GM19455 (cell line): ENCODE measurements at regions not wholly inside any gene's neighbourhood (a gene's known extent, or its start where the extent isn't known, plus 50 kb on each side); places are given as distances from the start of the nearest gene placed in this dataset.

ENCODE experiments used
- ATAC-seq: cut with Tn5 transposase; IDR thresholded peaks from one replicate; pipeline ENCODE4 v1.9.1; 2021; ENCODE audit not compliant: unreplicated experiment

DNA sequence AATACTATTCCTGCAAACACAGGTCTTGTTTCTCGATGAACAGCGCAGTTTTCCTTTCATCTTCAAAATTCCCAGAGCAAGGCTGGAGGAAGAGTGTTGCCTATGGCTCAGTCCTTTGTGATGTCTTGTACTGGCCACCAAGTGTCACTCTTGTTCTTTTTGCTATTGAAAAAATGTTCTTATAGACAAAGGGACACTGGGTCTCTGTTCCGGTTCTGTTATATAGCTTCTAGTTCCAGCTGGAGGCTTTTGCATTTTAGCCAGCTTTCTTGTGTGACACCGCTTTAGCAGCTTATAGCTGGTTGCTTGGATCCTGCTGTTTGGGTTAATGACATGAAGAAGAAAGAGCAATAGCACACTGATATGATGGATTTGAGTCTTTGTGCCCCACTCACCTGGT lies 343.7 kb upstream of the KCNN2 start:
- ATAC-seq = no peak

DNA sequence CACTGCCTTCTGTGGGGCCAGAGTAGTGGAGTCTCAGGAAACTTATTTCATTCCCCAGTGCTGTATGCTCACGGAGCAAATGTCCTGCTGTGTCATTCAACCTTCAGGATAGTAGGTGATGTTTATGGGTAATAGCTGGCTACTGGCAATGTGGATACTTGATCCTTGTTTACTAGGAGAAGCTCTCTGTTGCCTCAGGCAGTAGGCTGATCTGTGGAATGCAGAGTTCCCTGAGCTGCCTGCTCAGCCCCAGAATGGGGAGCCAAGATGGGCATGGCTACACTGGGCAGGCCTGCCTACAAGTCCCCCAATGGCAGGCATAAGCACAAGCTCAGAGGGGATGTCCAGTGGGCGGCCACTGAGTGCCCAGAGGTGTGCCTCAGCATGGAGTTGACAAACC lies 323.1 kb upstream of the KCNN2 start:
- no peak for ATAC-seq

DNA sequence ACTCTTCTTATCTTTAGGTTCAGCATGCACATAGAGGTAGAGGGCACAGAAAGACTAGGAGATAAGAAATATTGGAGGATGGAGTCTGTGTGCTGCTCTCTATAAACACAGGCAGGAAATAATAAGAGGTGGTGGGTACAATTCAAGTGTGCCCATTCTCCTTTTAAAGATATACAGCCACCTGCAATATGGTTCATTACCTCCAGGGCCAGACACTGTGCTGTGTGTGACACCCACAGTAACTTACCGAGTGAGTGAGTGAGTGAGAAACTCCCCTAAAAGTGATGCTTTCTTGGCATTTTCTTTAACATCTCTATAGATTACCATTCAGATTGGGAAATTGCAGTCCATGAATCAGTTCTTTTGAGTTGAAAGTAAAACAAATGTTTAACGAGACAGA lies 311.8 kb upstream of the KCNN2 start:
- no peak for ATAC-seq

DNA sequence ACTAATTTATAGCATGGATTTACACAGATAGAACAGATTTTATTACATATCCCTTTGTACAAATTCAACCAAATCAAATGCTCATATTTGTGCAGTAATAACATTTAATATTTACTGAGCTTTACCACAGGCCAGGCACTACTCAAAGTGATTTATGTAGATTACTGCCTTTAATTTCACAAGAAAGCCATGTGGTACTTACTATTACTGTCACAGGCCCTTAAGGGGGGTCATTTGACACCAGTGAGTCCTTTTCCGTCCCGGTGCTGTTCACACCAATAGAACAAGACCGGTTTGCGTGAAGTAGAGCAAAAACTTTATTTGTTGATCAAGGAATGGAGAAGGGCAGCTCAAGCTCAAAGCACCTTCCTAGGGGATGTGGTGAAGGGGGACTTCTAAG lies 308.5 kb upstream of the KCNN2 start:
- no peak for ATAC-seq

DNA sequence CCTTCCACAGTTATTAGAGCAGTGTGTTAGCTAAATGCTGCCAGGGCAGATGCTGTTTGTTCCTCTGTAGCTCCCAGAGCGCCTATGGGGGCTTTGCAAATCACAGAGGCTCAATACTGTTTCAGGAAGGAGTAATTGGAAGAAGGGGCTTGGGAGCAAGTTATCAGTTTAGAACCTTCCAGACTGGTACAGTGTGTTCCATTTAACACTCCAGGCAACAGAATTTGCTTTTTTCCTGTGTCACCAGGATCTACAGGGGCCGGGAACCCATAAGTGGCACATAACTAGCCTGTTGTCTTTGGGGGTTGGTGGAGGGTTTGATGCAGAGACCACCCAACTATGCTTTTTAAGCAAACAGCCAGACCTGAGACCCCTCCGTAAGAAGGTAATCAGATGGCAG lies 307.3 kb upstream of the KCNN2 start:
- ATAC-seq = no peak

DNA sequence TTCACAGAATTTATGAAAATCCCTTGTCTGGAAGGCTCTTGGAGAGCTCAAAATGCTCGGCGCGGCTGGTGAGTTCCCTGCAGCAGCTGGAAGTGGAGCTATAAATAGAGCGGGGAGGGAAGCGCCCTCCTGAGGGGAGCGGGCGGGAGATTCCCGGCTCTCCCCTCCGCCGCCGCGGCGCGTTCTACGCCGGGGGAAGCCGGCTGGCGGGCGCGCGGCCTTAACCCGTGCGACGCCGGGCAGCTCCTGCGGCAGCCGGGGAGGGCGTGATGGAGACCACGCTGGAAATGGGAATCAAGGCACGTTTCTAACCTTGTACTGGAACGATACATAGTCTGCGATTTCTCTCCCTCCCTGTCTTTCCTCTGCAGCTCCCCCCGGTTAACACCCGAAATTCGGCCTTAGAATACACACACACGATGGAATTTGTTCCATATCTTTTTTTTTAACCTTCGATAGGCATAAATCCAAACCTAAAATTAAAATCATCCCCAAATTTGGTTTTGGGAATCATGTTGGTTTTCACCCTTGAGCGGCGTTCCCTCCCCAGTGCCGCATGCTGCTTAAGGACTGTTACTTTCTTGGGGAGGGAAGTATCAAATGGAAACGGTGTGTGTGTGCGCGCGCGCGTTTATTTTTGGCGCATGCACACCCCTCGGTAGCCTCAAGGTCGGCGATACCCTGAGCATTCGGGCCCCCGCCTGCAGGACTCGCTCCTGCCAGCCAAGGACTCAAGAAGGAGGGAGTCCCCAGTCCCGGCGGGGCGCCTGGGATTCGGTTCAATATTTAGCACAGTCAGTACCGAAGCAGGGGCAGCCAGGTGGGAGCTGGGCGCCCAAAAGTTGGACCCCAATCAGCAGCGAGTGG lies 306.3 kb upstream of the KCNN2 start:
- ATAC-seq = no peak

DNA sequence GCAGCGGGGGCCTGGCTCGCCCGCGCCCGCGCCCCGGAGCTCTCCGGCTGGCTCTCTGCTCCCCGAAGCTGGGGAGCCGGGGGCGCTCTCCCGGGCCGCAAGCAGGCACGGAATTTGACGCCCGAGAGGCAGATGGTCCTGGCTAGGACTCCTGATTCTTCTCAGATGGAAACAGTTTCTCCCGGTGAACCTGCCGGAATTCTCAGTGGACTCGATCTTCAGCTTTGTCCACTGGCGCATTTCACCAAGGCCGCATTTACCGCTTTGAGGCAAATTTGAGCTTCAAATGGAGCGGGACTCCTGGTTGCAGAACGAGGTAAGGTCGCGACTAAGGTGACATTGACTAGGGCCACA lies 305.7 kb upstream of the KCNN2 start:
- ATAC-seq = no peak

DNA sequence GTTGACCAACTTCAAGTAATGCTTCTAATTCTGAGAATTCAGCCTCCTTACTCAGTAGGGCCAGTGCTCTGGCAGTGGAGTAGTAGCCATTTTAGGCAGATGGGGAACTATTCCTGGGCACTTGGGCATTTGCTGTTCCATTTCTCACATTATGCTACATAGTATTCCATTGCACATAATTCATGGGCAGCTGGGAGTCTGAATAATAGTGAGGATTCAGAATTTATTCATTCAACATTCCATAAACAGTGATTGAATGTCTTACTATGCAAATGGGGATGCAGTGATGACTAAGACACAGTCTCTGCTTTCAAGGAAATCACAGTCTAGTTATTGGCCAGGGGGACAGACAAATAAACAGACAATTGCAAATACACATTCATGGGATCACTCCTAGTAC lies 301.0 kb upstream of the KCNN2 start:
- no peak for ATAC-seq

DNA sequence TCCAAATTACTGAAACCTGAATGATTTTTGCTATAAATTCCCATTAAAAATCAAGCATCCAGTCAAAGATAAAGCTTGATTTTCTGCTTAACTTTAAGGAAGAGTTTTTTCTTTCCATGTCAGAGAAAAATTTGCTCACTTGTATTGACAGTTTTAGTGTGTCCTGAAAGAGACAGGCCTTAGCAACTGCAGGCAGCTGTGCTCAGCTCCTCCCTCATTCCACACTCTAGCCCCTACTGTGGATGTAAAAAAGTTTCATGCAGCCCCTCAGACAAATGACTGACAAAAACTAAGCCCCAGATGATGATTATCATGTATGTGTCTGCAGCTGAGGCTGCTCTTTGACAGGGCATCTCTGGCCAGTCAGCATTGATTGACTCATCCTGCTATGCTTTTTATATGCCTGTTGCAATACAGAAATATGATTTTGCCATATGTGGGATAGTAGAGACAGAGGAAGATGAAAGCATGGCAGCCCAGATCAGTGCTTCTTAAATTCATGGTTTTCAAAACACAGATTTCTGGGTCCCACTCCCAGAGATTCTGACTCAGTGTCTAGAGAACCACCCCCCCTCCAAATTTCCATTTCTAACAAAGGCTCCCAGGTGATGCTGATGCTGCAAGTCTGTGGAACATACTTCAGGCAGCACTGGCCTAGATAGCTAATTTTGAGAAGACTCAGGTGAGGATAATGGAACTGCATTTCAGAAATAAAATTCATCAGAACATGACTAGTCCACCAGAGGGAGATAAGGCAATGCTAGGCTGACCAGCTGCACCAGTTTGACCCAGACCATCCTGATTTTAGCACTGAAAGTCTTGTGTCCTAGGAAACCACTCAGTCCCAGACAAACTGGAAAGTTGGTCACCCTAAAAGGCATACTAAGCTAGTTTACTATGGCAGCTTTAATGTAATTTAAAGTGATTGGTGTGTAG lies 298.7 kb upstream of the KCNN2 start:
- no peak for ATAC-seq

DNA sequence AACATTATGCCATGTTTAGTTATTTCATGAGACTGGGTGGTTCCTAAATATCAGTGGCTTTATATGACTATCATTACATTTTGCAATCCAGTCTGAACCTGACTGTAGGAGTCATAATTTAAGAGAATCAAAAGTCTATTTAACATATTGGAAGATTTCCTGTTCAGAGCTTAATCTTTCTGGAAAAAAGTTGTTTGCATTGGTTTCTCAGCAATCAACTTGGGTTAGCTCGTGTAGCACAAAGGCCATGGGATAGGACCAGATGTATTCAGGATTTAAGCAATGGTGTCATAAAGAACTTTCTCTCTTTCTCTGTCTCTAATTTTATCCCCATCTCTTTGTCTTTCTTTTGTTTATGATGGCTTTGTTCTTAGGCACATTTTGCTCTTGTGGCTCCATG lies 296.0 kb upstream of the KCNN2 start:
- no peak for ATAC-seq

DNA sequence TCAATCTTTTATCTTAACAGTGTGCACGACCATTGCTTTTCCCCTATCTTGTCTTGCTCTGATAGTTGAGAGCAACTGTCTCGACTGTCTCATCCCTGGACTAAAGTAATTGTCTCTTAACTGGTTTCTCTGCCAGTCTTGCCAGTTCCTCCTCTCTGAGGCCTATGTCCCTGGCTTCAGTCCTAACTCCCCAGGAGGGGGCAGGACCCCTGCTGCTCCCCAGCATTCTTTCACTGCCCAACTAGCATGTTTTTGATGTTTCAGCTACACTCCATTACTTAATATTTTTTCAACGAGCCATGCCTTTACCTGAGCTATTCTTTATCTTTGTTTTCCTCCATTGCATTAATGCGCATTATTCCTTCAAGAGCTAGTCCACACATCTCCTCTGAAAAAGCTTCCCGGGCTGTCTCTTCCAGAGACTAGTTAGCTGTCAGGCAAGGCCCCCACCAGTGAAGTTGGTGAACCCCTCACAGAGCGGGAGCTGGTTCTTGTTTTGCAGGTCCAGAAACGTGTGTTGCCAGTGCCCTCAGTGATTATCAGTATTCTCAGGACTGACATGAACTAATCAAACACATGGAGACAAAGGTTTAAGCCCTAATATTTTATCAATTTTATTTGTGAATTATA lies 291.7 kb upstream of the KCNN2 start:
- ATAC-seq = no peak

DNA sequence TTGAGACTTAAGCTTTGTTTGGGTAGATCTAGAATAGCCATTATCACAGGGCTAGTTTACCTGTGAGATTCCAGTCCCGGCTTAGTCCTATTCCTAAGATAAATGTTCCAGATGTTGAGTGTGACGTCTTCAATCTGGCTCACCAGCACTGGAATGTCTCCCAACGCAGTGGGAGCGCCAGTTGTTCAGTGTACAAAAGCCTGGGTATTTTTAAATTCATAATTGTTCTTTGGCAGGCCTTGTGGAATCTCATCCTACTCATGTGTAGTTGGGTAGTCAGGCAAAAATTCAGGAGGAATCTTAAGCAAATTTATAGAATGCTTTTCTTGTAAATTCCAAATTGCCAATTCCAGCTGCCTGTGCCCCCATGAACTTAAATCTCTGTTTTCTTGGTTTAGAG lies 272.6 kb upstream of the KCNN2 start:
- no peak for ATAC-seq

DNA sequence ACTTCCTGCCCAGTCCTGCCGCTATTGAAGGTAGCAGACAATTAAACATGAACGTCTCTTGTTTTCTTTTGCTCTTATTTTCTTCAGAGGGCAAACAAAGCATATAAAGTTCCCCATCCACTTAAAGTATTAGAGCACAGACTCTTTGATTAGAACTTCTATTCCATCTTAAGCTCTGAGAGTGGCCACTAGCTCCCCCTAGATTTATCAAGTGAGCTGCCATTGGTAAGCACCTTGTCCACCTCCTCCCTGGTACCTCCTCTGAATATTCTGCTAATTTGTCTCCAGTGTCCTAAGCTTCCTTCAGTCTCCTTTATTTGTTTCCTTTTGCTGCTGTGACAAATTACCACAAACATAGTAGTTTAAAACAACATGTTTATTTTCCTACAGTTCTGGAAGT lies 264.3 kb upstream of the KCNN2 start:
- no peak for ATAC-seq

DNA sequence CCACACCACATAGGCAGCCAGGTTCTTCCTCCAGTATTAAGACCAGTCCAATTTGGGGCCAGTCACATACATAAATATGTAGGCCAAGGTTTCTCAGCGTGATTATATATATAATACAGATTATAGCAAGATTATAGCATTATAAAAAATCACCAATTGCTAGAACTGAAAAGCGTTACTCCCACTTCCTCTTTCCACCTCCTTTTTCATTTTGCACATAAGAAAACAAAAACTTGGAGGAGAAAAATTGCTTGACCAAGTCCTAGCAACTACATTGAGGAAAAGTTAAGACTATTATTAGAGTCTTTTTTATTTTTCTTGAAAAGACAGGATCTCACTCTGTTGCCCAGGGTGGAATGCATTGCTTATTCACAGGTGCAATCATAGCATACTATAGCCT lies 262.7 kb upstream of the KCNN2 start:
- ATAC-seq = no peak

DNA sequence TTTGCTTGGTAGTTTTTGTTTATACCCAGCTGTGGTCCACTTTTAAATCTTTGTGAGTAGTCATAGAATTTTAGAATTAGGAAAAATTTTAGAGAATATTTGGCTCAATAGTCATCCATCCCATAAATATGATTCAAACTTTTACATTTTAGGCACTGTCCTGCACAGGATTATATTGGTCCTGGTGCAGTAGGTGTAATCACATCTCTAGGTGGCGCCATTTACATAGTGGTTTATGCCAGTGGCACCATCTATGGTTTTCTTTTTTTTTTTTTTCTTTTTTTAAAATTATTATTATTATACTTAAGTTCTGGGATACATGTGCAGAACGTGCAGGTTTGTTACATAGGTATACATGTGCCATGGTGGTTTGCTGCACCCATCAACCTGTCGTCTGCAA lies 260.7 kb upstream of the KCNN2 start:
- ATAC-seq = no peak

DNA sequence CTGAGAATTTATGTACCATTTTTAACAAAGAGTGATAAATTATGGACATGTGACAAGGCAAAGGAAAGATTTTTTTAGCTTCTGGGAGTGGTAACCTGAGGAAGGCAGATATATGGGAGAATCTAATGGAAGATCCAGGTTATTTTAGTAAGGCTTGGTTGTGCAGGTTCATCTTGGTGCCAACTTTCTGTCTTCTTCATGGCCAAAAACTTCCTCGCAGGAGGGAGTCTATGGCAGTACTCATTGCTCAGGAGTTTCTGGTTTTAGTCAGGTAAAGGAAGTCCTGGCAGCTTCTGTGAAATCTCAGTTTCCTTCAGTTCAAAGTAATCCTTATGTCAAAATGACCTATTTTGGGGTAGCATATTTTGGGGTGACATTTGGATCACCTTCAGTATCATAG lies 248.3 kb upstream of the KCNN2 start:
- no peak for ATAC-seq

DNA sequence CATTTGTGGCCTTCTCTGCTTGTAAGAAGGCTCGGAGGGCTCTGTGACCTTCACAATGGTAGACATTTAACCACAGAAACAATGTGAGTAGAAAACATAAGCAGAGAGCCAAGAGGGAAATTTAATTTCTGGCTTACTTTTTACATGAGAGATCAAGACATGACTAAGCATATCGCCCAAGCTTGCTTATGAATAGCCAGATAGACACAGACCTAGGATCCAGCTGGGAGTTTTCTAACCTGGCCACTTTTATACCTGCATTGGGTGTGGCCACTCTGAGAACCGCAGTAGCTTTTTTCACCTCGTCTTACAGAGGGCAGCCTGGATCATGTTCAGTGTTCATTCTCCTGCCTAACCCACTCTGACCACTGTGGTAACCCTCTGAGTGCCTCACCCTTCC lies 244.9 kb upstream of the KCNN2 start:
- no peak for ATAC-seq

DNA sequence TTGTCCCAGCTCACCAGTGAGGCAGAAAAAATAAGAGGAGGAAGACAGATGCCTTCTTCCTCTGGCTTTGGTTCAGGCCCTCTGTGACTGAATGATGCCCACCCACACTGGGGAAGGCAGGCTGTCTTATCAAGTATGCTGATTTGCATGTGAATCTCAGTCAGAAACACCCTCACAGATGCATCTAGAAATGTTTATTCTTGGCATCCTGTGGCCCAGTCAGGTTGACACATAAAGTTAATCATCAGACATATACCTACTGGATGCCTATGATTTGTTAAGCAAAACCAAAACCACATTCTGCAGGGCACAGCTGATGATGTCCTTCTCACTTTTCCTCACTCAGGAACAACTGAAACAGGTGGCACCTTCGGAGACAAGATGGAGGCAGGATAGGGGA lies 243.4 kb upstream of the KCNN2 start:
- no peak for ATAC-seq

DNA sequence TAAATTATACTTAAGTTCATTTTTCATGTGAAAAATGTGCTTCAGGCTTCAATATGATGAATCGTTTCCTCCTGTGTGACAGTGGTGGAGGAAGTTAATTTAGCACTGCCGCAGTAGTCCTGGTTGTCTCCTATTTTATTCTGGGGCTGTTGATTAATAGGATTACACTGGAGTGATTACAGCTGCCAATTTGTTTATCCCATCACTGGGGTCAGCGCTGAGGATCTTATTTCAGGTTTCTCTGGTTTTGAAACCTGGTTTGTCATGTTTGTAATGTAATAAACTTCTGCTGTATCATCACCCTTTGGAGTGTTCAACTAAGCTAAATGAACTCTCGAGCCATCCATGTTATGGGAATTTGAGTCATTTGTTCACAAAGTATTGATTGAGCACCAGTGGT lies 241.7 kb upstream of the KCNN2 start:
- no peak for ATAC-seq

DNA sequence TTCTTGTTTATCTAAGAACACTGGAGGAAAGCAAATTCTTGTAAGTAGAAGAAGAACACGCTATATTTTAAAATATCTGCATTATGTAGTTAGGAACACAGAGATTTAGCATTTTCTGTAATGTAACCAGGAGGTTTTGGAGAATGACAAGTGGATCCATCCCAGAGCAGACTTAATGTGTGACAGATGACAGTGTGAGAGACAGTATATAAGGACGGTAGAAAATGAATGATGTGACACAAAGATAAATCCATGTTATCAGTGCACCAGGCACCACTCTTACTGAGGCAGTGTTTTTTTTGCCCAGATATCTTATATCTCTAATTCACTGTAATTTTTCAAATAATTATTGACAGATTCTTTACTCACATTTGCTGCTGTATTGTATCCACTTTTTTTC lies 239.0 kb upstream of the KCNN2 start:
- ATAC-seq = no peak

DNA sequence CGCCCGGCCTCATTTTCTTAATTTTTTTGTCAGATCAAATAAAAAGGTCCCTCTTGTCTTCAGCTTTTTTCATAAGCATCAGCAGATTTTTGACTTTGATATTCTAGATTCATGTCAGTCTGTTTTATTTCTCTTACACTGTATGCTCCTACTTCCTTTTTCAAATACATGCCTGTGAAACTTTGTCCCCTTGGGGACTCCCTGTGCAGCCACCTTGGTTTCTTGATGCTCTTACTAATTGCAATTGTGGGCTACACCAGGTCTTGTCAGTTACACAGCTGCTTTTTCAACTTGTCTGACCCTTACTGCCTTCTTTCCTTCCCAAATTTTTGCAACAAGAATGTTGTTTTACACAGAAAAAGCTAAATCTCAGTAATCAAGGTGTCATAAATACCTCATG lies 238.2 kb upstream of the KCNN2 start:
- ATAC-seq = no peak

DNA sequence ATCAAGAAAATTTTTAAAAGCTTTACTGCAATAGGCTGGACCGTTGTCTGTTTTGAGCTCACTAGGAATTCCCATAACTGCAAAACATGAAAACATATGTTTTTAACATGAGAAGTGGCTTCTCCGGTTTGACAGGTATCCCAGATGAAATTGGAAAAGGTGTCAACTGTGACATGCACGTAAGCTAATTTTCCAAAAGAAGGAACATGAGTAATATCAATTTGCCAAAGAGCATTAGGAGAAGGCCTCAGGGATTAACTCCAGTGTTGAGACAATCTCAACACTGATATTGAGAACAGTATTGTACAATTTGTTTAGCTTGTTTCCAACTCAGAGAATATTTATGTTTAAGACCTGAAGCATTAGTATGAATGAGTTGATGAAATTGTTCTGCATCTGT lies 215.5 kb upstream of the KCNN2 start:
- no peak for ATAC-seq
